CD4-positive, alpha-beta memory T cell (primary cell): ENCODE measurements at regions not wholly inside any gene's neighbourhood (a gene's known extent, or its start where the extent isn't known, plus 50 kb on each side); places are given as distances from the start of the nearest gene placed in this dataset.

ENCODE experiments used
- CTCF ChIA-PET: fragments of 350-600 bp; sonication (Branson Sonifier 250); formaldehyde crosslinking; loops from one replicate; lab custom pipeline; 2021; ENCODE audit warnings: inconsistent platforms; ENCODE audit not compliant: partially characterized antibody; lab: Charles Lee
- POLR2A ChIA-PET: fragments of 350-600 bp; sonication (Branson Sonifier 250); formaldehyde crosslinking; loops from one replicate; lab custom pipeline; 2021; ENCODE audit not compliant: partially characterized antibody; lab: Charles Lee
- DNase-seq, 5 donors: peaks; one replicate each; pipeline versions ENCODE4 v3.0.0 to v3.0.0-alpha.2; 2020 to 2022; ENCODE audit warnings: mixed read lengths in 1 of 5
- H3K27ac ChIP-seq: one replicate; pipeline ENCODE4 v1.7.0; 2013; ENCODE audit warnings: low read depth, low read length
- H3K27me3 ChIP-seq: 2 replicates; pipeline ENCODE4 v1.7.0; 2013; ENCODE audit warnings: mild to moderate bottlenecking, low read length, moderate library complexity; ENCODE audit not compliant: insufficient read depth
- H3K36me3 ChIP-seq: 2 replicates; pipeline ENCODE4 v1.7.0; 2013; ENCODE audit warnings: mild to moderate bottlenecking, low read length, moderate library complexity; ENCODE audit not compliant: insufficient read depth
- H3K4me1 ChIP-seq: 2 replicates; pipeline ENCODE4 v1.7.0; 2013; ENCODE audit warnings: mild to moderate bottlenecking, low read length, moderate library complexity; ENCODE audit not compliant: insufficient read depth
- H3K4me3 ChIP-seq, 2 donors: one replicate each; pipeline ENCODE4 v1.7.0; 2013; ENCODE audit warnings: low read length in 2 of 2, mild to moderate bottlenecking in 1 of 2
- H3K9me3 ChIP-seq, 2 donors: one replicate each; pipeline ENCODE4 v1.7.0; 2013; ENCODE audit warnings: low read length in 2 of 2, control low read depth in 1 of 2; ENCODE audit not compliant: control insufficient read depth in 1 of 2
- H3K27ac Mint-ChIP-seq, 7 donors: one replicate each; pipeline ENCODE4 v1.8.0; 2020 to 2021; ENCODE audit warnings: mixed read lengths in 7 of 7, mild to moderate bottlenecking in 6 of 7, inconsistent platforms in 3 of 7, moderate library complexity in 3 of 7
- H3K27me3 Mint-ChIP-seq, 2 donors: one replicate each; pipeline ENCODE4 v1.8.0; 2020 to 2021; ENCODE audit warnings: mixed read lengths in 2 of 2
- H3K36me3 Mint-ChIP-seq, 2 donors: one replicate each; pipeline ENCODE4 v1.8.0; 2020 to 2021; ENCODE audit warnings: mixed read lengths in 2 of 2, inconsistent platforms in 1 of 2, mild to moderate bottlenecking in 1 of 2
- H3K4me1 Mint-ChIP-seq, 4 donors: one replicate each; pipeline ENCODE4 v1.8.0; 2020 to 2021; ENCODE audit warnings: mixed read lengths in 4 of 4, mild to moderate bottlenecking in 1 of 4
- H3K4me3 Mint-ChIP-seq, 8 donors: one replicate each; pipeline ENCODE4 v1.8.0; 2020 to 2021; ENCODE audit warnings: mixed read lengths in 8 of 8, mild to moderate bottlenecking in 7 of 8, moderate library complexity in 6 of 8, inconsistent platforms in 3 of 8
- H3K9me3 Mint-ChIP-seq, 8 donors: one replicate each; pipeline ENCODE4 v1.8.0; 2020 to 2021; ENCODE audit warnings: mixed read lengths in 8 of 8, mild to moderate bottlenecking in 5 of 8, inconsistent platforms in 3 of 8, moderate library complexity in 1 of 8
- intact Hi-C: fragments of 100-400 bp; cut with micrococcal nuclease; formaldehyde crosslinking; loops from one replicate; pipeline ENCODE4 v1.15.1; 2023

DNA sequence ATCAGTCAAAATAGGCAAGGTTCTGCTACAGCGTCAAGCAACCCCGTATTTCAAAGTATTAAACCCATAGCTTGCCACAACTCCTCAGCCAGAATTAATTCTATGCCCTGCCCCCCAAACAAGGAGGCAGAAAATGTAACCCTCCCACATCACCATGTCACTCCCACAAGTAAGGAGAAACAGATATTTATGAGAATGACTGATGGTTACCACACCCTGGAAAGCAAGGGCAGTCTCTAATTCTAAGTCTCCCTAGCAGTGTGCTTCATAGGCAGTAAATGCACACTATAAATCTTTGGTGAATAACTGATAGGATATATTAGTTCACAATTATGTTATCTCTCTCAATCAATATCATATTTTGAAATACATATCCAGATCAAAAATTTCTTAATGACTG is 228.0 kb upstream of the SLC14A2 start:
- Histone ChIP-seq H3K27ac (no peak overlapping the region), H3K4me1 (no peaks in the 10 kb centered on the region), H3K4me3 (no peak overlapping the region), H3K27me3 (no peaks in the 10 kb centered on the region), H3K9me3 (no peaks in the 10 kb centered on the region), H3K36me3 (no peaks in the 10 kb centered on the region)
- Mint-ChIP-seq H3K27ac (no peak overlapping the region), H3K9me3 (peaks cover 0 to 3% (median 0%) of the 10 kb centered on the region in 8 donors), H3K4me3 (no peak overlapping the region), H3K4me1 (no peaks in the 10 kb centered on the region), H3K27me3 (peaks cover 13 to 14% of the 10 kb centered on the region in 2 donors), H3K36me3 (no peaks in the 10 kb centered on the region)
- POLR2A ChIA-PET = no interaction called here
- intact Hi-C loops = loop anchor here (10.0 kb wide), 1 partner anchor 712 kb away; no protein-coding TSS in a partner anchor
- CTCF ChIA-PET = interaction anchor here (1.3 kb wide), 1 partner anchor 9 kb away, joined by 3 read pairs; no protein-coding TSS in a partner anchor
- DNase-seq = no peak

DNA sequence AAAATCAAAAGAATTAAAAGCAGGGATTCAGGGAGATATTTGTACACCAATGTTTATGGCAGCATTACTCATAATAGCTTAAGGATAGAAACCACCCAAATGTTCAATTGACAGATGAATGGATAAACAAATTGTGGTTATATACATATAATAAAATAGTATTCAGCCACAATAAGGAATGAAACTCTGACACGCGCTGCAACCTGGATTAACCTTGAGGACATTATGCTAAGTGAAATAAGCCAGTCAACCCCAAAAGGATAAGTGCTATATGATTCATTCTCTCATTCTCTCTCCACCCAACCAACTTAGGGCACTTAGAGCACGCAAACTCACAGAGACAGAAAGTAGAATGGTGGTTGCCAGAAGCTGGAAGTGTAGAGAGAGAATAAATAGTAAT is 216.8 kb upstream of the SLC14A2 start:
- H3K4me1 ChIP-seq = no peaks in the 10 kb centered on the region
- POLR2A ChIA-PET = no interaction called here
- H3K4me3 ChIP-seq = no peak overlapping the region
- H3K36me3 ChIP-seq = no peaks in the 10 kb centered on the region
- DNase-seq = no peak
- Mint-ChIP-seq H3K27me3 (peaks cover 0 to 16% of the 10 kb centered on the region in 2 donors), H3K9me3 (peaks cover 0 to 3% (median under 1%) of the 10 kb centered on the region in 8 donors), H3K27ac (no peak overlapping the region), H3K4me3 (no peak overlapping the region), H3K4me1 (no peaks in the 10 kb centered on the region), H3K36me3 (no peaks in the 10 kb centered on the region)
- H3K27me3 ChIP-seq = no peaks in the 10 kb centered on the region
- no peak overlapping the region for H3K27ac ChIP-seq
- CTCF ChIA-PET = no interaction called here
- intact Hi-C loops = no loop called here
- no peaks in the 10 kb centered on the region for H3K9me3 ChIP-seq

DNA sequence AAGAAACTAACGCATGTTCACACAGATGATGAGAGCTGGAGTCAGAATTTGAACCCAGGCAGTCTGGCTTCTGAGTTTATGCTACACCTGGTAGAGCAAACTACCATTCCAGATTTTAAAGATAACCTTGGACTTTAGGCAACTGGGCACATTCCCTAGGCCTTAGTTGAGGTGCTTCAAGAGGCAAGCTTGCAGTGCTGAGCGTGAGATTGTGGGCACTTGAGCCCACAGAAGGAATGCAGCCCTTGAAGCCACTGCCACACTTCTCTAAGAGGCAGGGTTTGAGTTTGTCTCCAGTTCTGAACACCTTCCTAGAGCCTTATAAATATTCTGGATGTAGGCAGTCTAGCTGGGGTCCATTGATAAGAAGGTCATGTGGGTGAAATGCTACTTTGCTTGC is 216.1 kb upstream of the SLC14A2 start:
- Mint-ChIP-seq H3K27ac (no peak overlapping the region), H3K4me1 (no peaks in the 10 kb centered on the region), H3K27me3 (peaks cover 2 to 14% of the 10 kb centered on the region in 2 donors), H3K9me3 (peaks cover 0 to 5% (median under 1%) of the 10 kb centered on the region in 8 donors), H3K4me3 (no peak overlapping the region), H3K36me3 (no peaks in the 10 kb centered on the region)
- no peak overlapping the region for H3K4me3 ChIP-seq
- DNase-seq = no peak
- ChIA-PET POLR2A (no interaction called here), CTCF (no interaction called here)
- no peak overlapping the region for H3K27ac ChIP-seq
- no peaks in the 10 kb centered on the region for H3K9me3 ChIP-seq
- intact Hi-C loops = no loop called here
- H3K36me3 ChIP-seq = no peaks in the 10 kb centered on the region
- no peaks in the 10 kb centered on the region for H3K27me3 ChIP-seq
- H3K4me1 ChIP-seq = no peaks in the 10 kb centered on the region

DNA sequence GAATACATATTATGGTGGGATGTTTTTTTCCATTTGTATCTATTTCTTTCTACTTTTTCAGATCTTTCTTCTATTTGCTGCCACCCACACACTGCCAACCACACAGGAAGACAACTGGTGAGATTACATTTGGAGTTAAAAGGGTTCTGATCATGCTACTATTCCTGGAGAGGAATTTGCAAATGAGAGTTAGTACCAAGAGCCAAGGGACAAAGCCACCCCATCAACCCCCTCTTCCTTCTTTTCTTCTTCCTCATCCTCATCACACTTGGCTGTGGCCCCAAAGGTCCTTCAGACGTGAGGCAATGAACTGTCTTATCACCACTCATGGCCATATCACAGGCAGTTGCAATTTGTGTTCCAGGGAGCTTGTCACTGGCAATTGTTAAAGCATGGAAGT is 215.6 kb upstream of the SLC14A2 start:
- Mint-ChIP-seq H3K27me3 (peaks cover 2 to 14% of the 10 kb centered on the region in 2 donors), H3K4me3 (no peak overlapping the region), H3K36me3 (no peaks in the 10 kb centered on the region), H3K27ac (no peak overlapping the region), H3K4me1 (no peaks in the 10 kb centered on the region), H3K9me3 (peaks cover 0 to 5% (median under 1%) of the 10 kb centered on the region in 8 donors)
- Histone ChIP-seq H3K4me1 (no peaks in the 10 kb centered on the region), H3K4me3 (no peak overlapping the region), H3K9me3 (no peaks in the 10 kb centered on the region), H3K27me3 (no peaks in the 10 kb centered on the region), H3K36me3 (no peaks in the 10 kb centered on the region), H3K27ac (no peak overlapping the region)
- intact Hi-C loops = no loop called here
- POLR2A ChIA-PET = no interaction called here
- CTCF ChIA-PET = no interaction called here
- no peak for DNase-seq

DNA sequence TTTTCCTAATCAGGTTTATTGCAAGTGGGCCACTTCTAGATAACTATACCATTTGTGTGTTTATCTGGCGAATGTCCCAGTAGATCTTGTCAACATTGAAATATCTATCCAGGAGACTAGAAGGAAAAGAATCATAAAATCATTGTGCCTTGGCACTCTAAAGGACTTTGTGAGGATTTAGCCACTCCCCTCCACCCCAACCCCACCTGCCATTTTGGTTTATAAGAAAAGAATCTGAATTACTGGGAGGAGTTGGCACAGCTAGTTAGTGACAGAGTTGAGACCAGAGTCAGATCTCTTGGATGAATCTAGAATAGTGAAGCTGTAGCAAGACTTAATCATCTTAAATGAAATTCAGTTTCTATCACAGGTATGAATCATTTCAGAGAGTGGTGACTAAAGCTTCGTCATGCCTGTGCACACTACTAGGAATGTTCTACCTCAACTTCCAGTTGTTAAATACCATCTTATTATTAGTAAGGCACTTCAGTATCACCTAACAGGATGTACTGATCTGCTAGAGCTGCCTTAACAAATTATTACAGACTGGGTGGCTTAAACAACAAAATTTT is 212.7 kb upstream of the SLC14A2 start:
- CTCF ChIA-PET = no interaction called here
- no peak overlapping the region for H3K27ac Mint-ChIP-seq
- intact Hi-C loops = no loop called here
- peaks cover 2 to 10% of the 10 kb centered on the region in 2 donors for H3K27me3 Mint-ChIP-seq
- no peak overlapping the region for H3K4me3 Mint-ChIP-seq
- H3K4me1 Mint-ChIP-seq = no peaks in the 10 kb centered on the region
- no peaks in the 10 kb centered on the region for H3K36me3 Mint-ChIP-seq
- Histone ChIP-seq H3K27ac (no peak overlapping the region), H3K4me3 (no peak overlapping the region), H3K4me1 (no peaks in the 10 kb centered on the region), H3K9me3 (no peaks in the 10 kb centered on the region), H3K27me3 (no peaks in the 10 kb centered on the region), H3K36me3 (no peaks in the 10 kb centered on the region)
- POLR2A ChIA-PET = no interaction called here
- no peak for DNase-seq
- peaks cover 0 to 5% (median under 1%) of the 10 kb centered on the region in 8 donors for H3K9me3 Mint-ChIP-seq

DNA sequence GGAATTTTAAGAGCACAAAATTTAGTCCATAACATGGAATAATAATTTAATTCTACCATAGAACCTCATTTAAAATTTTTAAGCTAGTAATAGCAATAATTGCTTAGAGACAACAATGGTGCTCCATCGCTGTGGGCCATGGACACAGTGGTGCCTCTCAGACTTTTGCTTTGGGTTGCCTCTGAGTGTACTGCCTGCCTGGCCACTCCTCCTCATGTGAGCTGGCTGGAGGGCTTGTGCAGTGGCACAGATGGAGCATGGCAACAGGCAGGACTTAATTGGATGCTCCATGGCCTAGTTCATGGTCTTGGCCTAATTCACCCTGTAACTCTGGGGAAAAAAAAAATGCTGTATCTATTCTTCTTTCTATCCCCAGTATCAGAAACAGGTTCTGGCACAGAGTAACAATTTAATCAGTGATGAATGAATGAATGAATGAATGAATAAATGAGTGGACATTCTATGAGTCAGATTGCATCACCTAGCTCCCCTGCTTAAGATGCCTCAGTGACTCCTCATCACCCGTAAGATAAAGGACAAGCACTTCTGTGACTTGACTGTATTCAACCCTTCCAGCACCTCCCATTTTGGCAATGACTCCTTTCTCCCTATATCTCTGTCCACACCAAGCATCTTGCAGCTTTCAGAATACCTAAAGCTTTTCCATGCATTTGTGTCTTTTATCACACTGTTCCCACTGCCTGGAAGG is 211.8 kb upstream of the SLC14A2 start:
- Mint-ChIP-seq H3K9me3 (peaks cover 0 to 5% (median 0%) of the 10 kb centered on the region in 8 donors), H3K4me1 (no peaks in the 10 kb centered on the region), H3K27me3 (peaks cover 2 to 10% of the 10 kb centered on the region in 2 donors), H3K36me3 (no peaks in the 10 kb centered on the region), H3K27ac (no peak overlapping the region), H3K4me3 (no peak overlapping the region)
- Histone ChIP-seq H3K36me3 (no peaks in the 10 kb centered on the region), H3K27ac (no peak overlapping the region), H3K4me3 (no peak overlapping the region), H3K4me1 (no peaks in the 10 kb centered on the region), H3K9me3 (no peaks in the 10 kb centered on the region), H3K27me3 (no peaks in the 10 kb centered on the region)
- ChIA-PET POLR2A (no interaction called here), CTCF (no interaction called here)
- intact Hi-C loops = no loop called here
- DNase-seq = no peak

DNA sequence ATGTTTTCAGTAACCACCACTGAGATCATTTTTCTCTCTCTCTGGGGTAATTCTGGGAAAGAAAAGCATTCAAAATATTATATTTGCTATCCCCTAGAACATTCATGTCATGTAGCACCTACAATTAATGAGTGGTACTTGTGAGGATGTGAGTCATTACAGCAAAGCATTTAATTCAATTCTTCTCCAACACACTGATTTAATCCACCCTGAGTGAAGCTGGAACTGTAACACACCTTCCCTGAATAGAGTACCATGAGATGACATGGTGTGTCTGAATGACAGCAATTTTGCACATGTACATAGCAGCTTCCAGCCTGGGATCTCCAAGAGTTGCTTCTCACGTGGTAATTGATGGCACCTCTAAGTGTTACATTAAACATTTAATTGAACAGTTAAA is 207.1 kb upstream of the SLC14A2 start:
- Histone ChIP-seq H3K36me3 (no peaks in the 10 kb centered on the region), H3K9me3 (no peaks in the 10 kb centered on the region), H3K27me3 (no peaks in the 10 kb centered on the region), H3K4me3 (no peak overlapping the region), H3K4me1 (no peaks in the 10 kb centered on the region), H3K27ac (no peak overlapping the region)
- peaks cover 0 to 3% (median 0%) of the 10 kb centered on the region in 8 donors for H3K9me3 Mint-ChIP-seq
- intact Hi-C loops = no loop called here
- DNase-seq = no peak
- H3K27me3 Mint-ChIP-seq = peaks cover 0 to 2% of the 10 kb centered on the region in 2 donors
- no peaks in the 10 kb centered on the region for H3K36me3 Mint-ChIP-seq
- no peak overlapping the region for H3K27ac Mint-ChIP-seq
- CTCF ChIA-PET = no interaction called here
- H3K4me3 Mint-ChIP-seq = no peak overlapping the region
- POLR2A ChIA-PET = no interaction called here
- H3K4me1 Mint-ChIP-seq = no peaks in the 10 kb centered on the region
